Body of pancreas (tissue), 4 donors: ENCODE measurements at regions not wholly inside any gene's neighbourhood (a gene's known extent, or its start where the extent isn't known, plus 50 kb on each side); places are given as distances from the start of the nearest gene placed in this dataset.
"Not testable (repeated sequence)": the region's sequence is repeated elsewhere in the genome, so short reads cannot be mapped to it uniquely, and the experiment has no call there.

Experiments
- POLR2A ChIP-seq, 3 donors: fragments of 450-650 bp; IDR thresholded peaks; one replicate each; pipeline ENCODE4 v1.6.1; 2016; ENCODE audit warnings: antibody characterized with exemption in 3 of 3, mild to moderate bottlenecking in 2 of 3
- TF ChIP-seq, protein P1 (sequence below), 7 experiments: fragments of 450-650 bp in 4 of 7; fragments of 200-600 bp in 3 of 7; sonication (generic) in 3 of 7; IDR thresholded peaks; one replicate each; pipeline ENCODE4 v1.5.1; 2016 to 2019; ENCODE audit warnings: antibody characterized with exemption in 7 of 7

DNA sequence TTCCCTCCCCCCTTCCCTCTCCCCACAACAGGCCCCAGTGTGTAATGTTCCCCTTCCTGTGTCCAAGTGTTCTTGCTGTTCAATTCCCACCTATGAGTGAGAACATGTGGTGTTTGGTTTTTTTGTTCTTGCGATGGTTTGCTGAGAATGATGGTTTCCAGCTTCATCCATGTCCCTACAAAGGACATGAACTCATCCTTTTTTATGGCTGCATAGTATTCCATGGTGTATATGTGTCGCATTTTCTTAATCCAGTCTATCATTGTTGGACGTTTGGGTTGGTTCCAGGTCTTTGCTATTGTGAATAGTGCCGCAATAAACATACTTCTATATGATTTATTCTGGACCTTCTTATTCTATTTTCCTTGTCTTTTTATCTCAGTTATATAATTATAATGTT is 165.2 kb upstream of the SLC35G4 start:
- not testable (repeated sequence) for TF ChIP-seq POLR2A (IDR thresholded peaks at IDR 0.05)
- TF ChIP-seq, protein P1, sequence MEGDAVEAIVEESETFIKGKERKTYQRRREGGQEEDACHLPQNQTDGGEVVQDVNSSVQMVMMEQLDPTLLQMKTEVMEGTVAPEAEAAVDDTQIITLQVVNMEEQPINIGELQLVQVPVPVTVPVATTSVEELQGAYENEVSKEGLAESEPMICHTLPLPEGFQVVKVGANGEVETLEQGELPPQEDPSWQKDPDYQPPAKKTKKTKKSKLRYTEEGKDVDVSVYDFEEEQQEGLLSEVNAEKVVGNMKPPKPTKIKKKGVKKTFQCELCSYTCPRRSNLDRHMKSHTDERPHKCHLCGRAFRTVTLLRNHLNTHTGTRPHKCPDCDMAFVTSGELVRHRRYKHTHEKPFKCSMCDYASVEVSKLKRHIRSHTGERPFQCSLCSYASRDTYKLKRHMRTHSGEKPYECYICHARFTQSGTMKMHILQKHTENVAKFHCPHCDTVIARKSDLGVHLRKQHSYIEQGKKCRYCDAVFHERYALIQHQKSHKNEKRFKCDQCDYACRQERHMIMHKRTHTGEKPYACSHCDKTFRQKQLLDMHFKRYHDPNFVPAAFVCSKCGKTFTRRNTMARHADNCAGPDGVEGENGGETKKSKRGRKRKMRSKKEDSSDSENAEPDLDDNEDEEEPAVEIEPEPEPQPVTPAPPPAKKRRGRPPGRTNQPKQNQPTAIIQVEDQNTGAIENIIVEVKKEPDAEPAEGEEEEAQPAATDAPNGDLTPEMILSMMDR (IDR thresholded peaks at IDR 0.05), result not testable (repeated sequence)
